ENCODE measurements at regions not wholly inside any gene's neighbourhood (a gene's known extent, or its start where the extent isn't known, plus 50 kb on each side); places are given as distances from the start of the nearest gene placed in this dataset.

DNA sequence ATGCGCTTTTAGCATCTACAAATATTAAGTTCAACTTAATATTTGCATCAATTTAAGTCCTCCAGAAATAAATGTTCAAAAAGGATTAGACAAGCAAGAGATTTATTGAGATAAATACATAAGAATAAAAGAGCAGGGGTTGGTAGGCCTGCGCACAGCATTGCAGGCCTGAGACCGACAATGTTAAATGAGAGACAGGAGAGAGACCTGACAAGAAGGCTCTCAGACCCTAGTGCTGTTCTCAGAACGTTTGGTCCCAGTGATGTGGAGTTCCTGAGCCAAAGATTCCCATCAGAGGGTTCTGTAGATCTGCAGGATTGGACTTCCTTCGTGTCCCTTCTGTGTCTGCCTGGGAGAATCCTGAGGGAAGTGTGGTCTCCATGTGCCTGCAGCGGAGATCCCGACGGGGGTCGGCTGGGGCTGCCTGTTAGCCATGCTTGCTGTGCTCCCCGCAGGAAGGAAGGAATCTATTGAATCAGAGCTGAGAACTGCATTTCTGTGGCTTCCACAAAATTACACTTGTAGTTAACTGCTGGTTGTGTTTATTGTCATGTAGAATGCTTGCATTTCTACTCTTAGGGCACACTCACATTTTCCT is 369.9 kb upstream of the SLC10A2 start:
- TF ChIP-seq, protein P1, sequence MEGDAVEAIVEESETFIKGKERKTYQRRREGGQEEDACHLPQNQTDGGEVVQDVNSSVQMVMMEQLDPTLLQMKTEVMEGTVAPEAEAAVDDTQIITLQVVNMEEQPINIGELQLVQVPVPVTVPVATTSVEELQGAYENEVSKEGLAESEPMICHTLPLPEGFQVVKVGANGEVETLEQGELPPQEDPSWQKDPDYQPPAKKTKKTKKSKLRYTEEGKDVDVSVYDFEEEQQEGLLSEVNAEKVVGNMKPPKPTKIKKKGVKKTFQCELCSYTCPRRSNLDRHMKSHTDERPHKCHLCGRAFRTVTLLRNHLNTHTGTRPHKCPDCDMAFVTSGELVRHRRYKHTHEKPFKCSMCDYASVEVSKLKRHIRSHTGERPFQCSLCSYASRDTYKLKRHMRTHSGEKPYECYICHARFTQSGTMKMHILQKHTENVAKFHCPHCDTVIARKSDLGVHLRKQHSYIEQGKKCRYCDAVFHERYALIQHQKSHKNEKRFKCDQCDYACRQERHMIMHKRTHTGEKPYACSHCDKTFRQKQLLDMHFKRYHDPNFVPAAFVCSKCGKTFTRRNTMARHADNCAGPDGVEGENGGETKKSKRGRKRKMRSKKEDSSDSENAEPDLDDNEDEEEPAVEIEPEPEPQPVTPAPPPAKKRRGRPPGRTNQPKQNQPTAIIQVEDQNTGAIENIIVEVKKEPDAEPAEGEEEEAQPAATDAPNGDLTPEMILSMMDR (conservative IDR thresholded peaks at IDR 0.05; ENCODE audit: low read depth in 2 of 2): no peak
- no peak for TF ChIP-seq CREB1 (CRISPR knock-in tag; IDR thresholded peaks at IDR 0.05; ENCODE audit: low read depth)
- TF ChIP-seq REST (IDR thresholded peaks at IDR 0.05; ENCODE audit: unreplicated experiment): no peak
- no peak for TF ChIP-seq ZNF331 (CRISPR knock-in tag; IDR thresholded peaks at IDR 0.05; ENCODE audit: low read depth)
- no peak for TF ChIP-seq EZH2 (IDR thresholded peaks at IDR 0.05; ENCODE audit: low read depth, unreplicated experiment)
- no peak for TF ChIP-seq POLR2AphosphoS5 (IDR thresholded peaks at IDR 0.05; ENCODE audit: low read depth)
- no peak for TF ChIP-seq NANOG (IDR thresholded peaks at IDR 0.05; ENCODE audit: borderline replicate concordance)
- TF ChIP-seq JUNB (IDR thresholded peaks at IDR 0.05; ENCODE audit: unreplicated experiment): no peak
- TF ChIP-seq ZNF114 (CRISPR knock-in tag; IDR thresholded peaks at IDR 0.05): no peak
- no peak for TF ChIP-seq EZH2phosphoT487 (IDR thresholded peaks at IDR 0.05; ENCODE audit: unreplicated experiment)

Measured in GM23338 (cell line).